ENCODE measurements at regions not wholly inside any gene's neighbourhood (a gene's known extent, or its start where the extent isn't known, plus 50 kb on each side); places are given as distances from the start of the nearest gene placed in this dataset.

DNA sequence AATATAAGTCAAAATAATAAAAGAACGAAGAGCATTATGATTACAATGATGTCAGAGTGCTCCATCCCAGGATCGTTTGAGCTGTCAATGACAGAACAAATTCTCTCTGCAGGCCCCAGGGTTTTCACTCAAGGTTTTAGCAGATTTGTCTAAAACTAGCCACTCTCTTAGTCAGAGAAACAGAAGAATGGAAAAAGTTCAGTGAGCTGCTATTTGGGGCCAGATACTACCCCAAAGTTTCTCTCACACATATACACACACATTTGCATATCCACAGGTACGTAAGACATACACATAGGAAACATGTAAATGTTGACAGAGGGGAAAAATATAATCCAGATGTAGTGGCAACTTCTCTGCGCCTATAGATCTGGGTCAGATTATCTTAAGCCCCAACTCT, 76.3 kb upstream of the SEMA6A start:
- DNase-seq = no peak

DNA sequence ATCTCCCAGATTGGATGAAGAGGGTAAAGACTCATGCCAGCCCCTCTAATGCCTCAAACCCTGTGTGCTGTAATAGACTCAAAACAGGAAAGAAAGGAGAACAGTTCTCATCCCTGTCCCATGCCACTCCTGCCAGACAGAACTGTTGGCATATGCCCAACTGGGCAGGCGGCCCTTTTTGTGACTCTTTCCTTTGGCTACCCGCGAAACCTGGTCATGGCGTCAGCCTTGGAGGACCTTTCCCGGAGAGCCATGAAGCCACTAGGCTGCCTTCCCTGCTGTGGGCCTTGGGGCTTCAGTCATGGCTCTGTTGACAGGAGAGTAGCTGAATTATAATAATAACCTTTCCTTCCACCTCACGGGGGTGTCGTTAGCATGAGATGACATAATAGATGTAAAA, 75.9 kb upstream of the SEMA6A start:
- no peak for DNase-seq

DNA sequence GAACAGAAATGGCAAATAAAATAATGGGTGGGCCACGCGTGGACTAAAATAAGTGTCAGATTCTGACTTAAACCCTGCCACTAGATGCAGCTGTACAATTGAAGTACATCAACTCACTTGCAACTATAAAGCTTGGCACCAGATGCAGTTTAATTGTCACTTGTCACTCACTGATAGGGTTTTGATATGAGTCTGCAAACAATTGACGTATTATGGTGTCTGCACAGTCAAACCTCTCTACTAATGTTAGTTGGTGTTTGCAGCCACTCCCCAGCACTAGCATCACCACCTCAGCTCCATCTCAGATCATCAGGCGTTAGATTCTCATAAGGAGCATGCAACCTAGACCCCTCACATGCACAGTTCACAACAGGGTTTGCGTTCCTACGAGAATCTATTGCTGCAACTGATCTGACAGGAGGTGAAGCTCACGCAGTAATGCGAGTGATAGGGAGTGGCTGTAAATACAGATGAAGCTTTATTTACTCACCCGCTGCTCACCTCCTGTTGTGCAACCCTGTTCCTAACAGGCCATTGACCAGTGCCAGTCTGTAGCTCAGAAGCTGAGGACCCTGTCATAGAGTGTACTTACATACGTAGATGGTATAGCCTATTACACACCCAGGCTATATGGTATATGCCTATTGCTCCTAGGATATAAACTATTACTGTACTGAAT, 72.1 kb upstream of the SEMA6A start:
- no peak for DNase-seq

DNA sequence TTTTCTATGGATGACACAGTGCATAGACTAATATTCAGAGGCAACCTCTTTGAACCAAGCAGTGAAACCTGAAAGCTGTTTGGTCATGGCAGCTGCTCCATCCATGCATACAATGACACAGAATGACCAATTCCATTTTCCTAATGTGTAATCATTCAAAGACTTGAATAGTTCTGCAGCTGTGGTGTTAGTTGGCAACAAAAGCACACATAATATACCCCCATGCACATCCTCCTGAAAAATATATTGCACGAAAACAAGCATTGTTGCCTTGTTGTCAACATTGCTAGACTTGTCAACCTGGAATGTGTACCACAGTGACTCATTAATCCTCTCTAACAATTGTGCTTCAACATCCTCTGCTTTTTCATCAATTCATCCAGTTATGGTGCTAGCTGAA, 71.0 kb upstream of the SEMA6A start:
- DNase-seq = no peak

DNA sequence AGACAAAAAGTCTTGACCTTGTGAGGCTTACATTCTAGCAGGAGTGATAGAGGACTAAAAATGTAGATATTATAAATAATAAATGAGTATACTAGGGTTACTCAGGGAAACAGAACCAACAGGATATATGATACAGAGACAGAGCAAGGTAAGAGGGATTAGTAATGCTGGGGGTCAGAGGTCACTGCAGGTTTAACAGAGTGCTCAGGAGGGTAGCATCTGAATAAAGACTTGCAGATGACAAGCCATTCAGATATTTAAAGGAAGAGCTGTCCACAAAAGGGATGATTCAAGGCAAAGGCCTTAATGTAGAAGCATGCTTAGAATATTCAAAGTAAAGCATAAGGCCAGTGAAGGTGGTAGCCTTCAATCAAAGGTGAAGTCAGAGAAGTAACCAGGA, 65.6 kb upstream of the SEMA6A start:
- DNase-seq = no peak

DNA sequence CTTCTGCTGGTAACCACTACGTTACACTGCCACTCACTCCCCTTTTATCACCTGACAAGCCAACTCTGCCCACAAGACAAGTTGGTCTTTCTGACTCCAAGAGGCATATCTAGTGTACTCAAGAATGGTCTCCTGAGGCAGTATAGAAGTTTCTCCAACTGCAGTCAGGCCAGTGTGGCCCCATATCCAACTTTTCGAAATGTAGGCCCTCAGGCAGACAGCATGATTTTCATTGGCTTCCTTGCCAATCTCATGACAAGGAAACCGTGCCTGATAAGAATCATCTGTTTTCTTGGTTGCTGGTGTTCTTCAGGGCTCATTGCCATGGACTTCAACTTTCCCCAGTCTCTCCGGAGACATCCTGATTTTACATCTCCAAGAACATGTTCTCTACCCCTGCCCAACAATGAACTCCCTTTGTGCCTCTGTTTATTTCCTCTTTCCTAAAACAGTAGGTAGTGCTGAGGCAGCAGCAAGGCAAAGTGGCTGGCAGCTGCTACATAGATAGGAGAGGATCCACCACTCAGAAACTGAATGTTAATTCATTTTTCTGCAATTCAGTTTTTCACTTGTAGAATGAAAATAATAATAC, 62.6 kb upstream of the SEMA6A start:
- DNase-seq = no peak

DNA sequence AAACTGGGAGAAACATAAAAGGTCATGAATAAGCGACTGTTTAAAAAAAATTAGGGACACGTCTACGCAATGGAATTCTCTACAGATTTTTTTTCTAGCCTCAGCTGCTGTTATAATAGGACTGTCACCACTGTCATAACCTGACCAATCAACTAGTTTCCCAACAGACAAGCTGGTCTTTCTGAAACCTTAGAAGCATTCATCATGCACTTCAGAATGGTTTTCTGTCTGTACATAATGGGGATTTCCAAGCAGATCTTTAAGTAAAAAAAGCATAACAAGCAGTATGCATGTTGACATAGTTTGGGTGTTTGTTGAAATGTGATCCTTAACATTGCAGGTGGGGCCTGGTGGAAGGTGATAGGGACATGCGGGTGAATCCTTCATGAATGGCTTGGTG, 58.3 kb upstream of the SEMA6A start:
- DNase-seq = no peak

DNA sequence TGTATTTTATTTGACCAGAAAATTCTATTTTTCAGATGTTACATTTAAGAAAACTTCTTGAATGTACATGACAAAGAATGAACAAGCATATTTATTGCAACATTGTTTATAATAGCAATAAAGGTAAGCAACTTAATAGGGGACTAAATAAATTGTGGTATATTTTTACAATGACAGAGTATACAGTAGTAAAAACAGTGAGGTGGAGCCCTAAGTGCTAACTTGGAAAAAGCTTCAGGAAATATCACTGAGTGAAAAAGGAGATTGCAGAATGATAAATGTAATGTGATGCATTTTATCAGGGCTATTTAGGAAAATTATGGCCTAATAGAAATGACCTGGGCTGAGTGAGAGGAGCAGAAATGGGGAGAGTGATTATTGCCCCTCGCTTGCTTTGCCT, 56.5 kb upstream of the SEMA6A start:
- DNase-seq = no peak

DNA sequence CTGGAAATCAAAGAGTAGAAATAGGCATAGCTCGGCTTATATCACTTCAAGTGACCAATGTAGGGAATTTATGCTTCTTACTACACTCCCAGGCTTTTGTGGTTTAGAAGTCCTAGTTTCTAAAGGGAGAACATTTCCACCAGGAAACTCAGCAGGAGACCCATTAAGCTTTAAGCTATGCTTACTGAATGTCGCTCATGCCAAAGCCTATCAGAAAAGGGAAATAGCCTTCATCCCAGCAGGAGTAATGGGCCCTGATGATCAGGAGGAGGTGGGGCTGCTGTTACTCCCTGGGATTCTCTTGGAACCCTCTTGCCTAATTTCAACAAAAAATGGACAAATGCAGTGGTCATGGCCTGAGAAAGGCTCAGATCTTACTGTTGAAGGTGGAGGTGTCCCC, 54.5 kb upstream of the SEMA6A start:
- no peak for DNase-seq

DNA sequence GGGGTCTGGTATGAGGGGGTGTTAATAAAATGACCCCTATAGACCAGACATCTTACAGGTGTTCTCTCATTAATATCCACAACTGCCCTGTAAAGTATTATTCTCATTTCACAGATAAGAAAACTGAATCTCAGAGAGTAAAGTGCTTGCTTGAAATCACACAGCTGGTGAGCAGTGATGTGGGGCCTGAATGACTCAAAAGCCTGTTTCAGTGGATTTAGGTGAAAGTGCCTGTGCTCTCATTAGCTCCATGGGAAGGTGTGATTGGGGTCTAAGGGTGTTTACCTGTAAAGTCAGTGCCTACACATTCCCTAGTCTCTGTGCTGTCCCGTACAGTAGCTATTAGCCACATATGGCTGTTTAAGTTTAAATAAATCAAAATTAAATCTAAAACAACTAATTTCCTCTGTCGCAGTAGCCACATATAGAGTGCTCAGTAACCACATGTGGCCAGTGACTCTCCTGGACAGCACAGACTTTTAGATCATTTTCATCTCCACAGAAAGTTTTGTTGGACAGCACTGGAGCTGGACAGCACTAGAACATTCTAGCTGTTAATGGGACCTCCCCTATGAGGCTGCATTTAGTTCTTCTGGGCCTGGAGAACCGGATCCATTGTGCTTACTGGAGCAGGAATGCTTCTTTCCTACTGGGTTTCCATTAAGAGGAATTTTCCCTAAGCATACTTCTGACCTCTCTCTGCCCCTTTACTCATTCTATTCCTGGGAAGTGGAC, 52.5 kb upstream of the SEMA6A start:
- DNase-seq = no peak

DNA sequence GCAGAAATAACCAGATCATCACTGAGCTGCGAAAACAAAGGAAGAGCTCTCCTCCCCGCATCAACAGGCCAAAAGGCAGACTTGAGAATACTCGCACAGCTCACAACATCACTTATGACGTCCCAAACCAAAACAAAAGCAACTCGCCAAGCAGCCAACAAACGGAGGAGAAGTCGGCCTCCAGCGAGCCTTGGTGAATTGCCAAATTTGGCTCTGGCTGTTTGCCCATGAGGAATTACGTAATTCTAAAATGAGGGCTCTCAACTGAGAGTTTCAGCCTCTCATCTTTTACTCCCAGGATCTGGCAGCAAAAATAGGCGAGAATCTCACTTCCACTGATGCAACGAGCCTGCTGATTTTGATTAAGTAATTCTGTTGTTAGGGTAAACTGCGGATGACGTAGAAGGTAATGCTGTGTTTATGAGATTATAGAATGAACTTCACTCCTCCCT, 51.7 kb upstream of the SEMA6A start:
- no peak for DNase-seq
